NCI-H510A treated with DMSO at 0.1 percent for 48 hours (cell line): ENCODE measurements at regions not wholly inside any gene's neighbourhood (a gene's known extent, or its start where the extent isn't known, plus 50 kb on each side); places are given as distances from the start of the nearest gene placed in this dataset.

Source experiments
- DNase-seq: peaks from one replicate; lab custom pipeline; 2025; lab: John Stamatoyannopoulos, UW

- no peak for DNase-seq
Observed at GRCh38 chr2:13884291-13884976, 748.1 kb upstream of the LRATD1 start.

GRCh38 chr2:13901526-13901925 lies 731.0 kb upstream of the LRATD1 start:
- no peak for DNase-seq

- DNase-seq, result no peak
Observed at GRCh38 chr2:13905831-13906230, 726.7 kb upstream of the LRATD1 start.

GRCh38 chr2:13916066-13916465 lies 716.5 kb upstream of the LRATD1 start:
- no peak for DNase-seq

GRCh38 chr2:13917958-13918357 lies 714.6 kb upstream of the LRATD1 start:
- no peak for DNase-seq

- no peak for DNase-seq
Observed at GRCh38 chr2:13919981-13920382, 712.5 kb upstream of the LRATD1 start.

GRCh38 chr2:13921245-13921644 lies 711.3 kb upstream of the LRATD1 start:
- no peak for DNase-seq

GRCh38 chr2:13923823-13924222 lies 708.7 kb upstream of the LRATD1 start:
- DNase-seq, result no peak

- no peak for DNase-seq
Observed at GRCh38 chr2:13942111-13942510, 690.4 kb upstream of the LRATD1 start.

GRCh38 chr2:13950761-13951160 lies 681.8 kb upstream of the LRATD1 start:
- DNase-seq, result no peak

- no peak for DNase-seq
Observed at GRCh38 chr2:13968811-13969210, 663.7 kb upstream of the LRATD1 start.

- DNase-seq, result peak; percentile 20
Observed at GRCh38 chr2:13986119-13986720, 646.3 kb upstream of the LRATD1 start.

- DNase-seq, result no peak
Observed at GRCh38 chr2:13996527-13996926, 636.0 kb upstream of the LRATD1 start.

- DNase-seq, result no peak
Observed at GRCh38 chr2:14011190-14011589, 621.3 kb upstream of the LRATD1 start.

GRCh38 chr2:14015113-14015630 lies 617.3 kb upstream of the LRATD1 start:
- DNase-seq, result no peak

- DNase-seq, result no peak
Observed at GRCh38 chr2:14016289-14016955, 616.1 kb upstream of the LRATD1 start.

GRCh38 chr2:14018620-14019019 lies 613.9 kb upstream of the LRATD1 start:
- DNase-seq, result no peak

GRCh38 chr2:14023558-14023957 lies 609.0 kb upstream of the LRATD1 start:
- DNase-seq, result no peak

GRCh38 chr2:14039134-14039533 lies 593.4 kb upstream of the LRATD1 start:
- DNase-seq, result no peak

GRCh38 chr2:14047491-14047890 lies 585.0 kb upstream of the LRATD1 start:
- no peak for DNase-seq

- peak; percentile 30 for DNase-seq
Observed at GRCh38 chr2:14051401-14051800, 581.1 kb upstream of the LRATD1 start.

- DNase-seq, result no peak
Observed at GRCh38 chr2:14053105-14053504, 579.4 kb upstream of the LRATD1 start.

GRCh38 chr2:14064346-14064745 lies 568.2 kb upstream of the LRATD1 start:
- DNase-seq, result no peak
